HEK293T (cell line): ENCODE measurements at regions not wholly inside any gene's neighbourhood (a gene's known extent, or its start where the extent isn't known, plus 50 kb on each side); places are given as distances from the start of the nearest gene placed in this dataset.

Source experiments
- CTCF ChIA-PET: fragments of 350-600 bp; formaldehyde crosslinking; extraction: SDS; loops from one replicate; lab custom pipeline; 2021; ENCODE audit warnings: antibody characterized with exemption, inconsistent platforms; lab: Yijun Ruan, JAX
- POLR2A ChIA-PET: fragments of 350-600 bp; formaldehyde crosslinking; extraction: SDS; loops from one replicate; lab custom pipeline; 2020; ENCODE audit warnings: antibody characterized with exemption, inconsistent platforms; lab: Yijun Ruan, JAX
- DNase-seq: peaks from one replicate; pipeline ENCODE4 v3.0.0; 2012; ENCODE audit warnings: mixed read lengths; ENCODE audit errors: extremely low spot score
- ARNT ChIP-seq: fragments of 450-650 bp; IDR thresholded peaks from 2 replicates; pipeline ENCODE4 v1.6.1; 2017; ENCODE audit warnings: mild to moderate bottlenecking
- BHLHE40 ChIP-seq: fragments of 450-650 bp; IDR thresholded peaks from 2 replicates; pipeline ENCODE4 v1.6.1; 2016; ENCODE audit warnings: mild to moderate bottlenecking, moderate library complexity, borderline replicate concordance
- CTBP1 ChIP-seq: fragments of 450-650 bp; IDR thresholded peaks from 2 replicates; pipeline ENCODE4 v1.6.1; 2016; ENCODE audit warnings: borderline replicate concordance
- ELF4 ChIP-seq: fragments of 450-650 bp; IDR thresholded peaks from 2 replicates; pipeline ENCODE4 v1.6.1; 2017; ENCODE audit warnings: antibody characterized with exemption
- FOXA1 ChIP-seq: fragments of 450-650 bp; IDR thresholded peaks from 2 replicates; pipeline ENCODE4 v1.6.1; 2016; ENCODE audit warnings: mild to moderate bottlenecking
- FOXK2 ChIP-seq: fragments of 450-650 bp; IDR thresholded peaks from 2 replicates; pipeline ENCODE4 v1.6.1; 2016; ENCODE audit warnings: mild to moderate bottlenecking
- FOXM1 ChIP-seq: fragments of 450-650 bp; IDR thresholded peaks from 2 replicates; pipeline ENCODE4 v1.6.1; 2017; ENCODE audit warnings: mild to moderate bottlenecking, borderline replicate concordance
- HDGF ChIP-seq: fragments of 450-650 bp; IDR thresholded peaks from 2 replicates; pipeline ENCODE4 v1.6.1; 2017; ENCODE audit warnings: antibody characterized with exemption, borderline replicate concordance
- L3MBTL2 ChIP-seq: fragments of 450-650 bp; conservative IDR thresholded peaks from 2 replicates; pipeline ENCODE4 v1.6.1; 2016; ENCODE audit warnings: mild to moderate bottlenecking
- LEF1 ChIP-seq: fragments of 450-650 bp; IDR thresholded peaks from 2 replicates; pipeline ENCODE4 v1.6.1; 2017; ENCODE audit warnings: mild to moderate bottlenecking, borderline replicate concordance
- NFRKB ChIP-seq: fragments of 450-650 bp; IDR thresholded peaks from 2 replicates; pipeline ENCODE4 v1.6.1; 2016; ENCODE audit warnings: mild to moderate bottlenecking, moderate library complexity
- SP1 ChIP-seq: fragments of 450-650 bp; IDR thresholded peaks from 2 replicates; pipeline ENCODE4 v1.6.1; 2017
- SUZ12 ChIP-seq: fragments of 450-650 bp; IDR thresholded peaks from 2 replicates; pipeline ENCODE4 v1.6.1; 2016; ENCODE audit warnings: mild to moderate bottlenecking
- TARDBP ChIP-seq: fragments of 450-650 bp; IDR thresholded peaks from 2 replicates; pipeline ENCODE4 v1.6.1; 2016
- ZNF384 ChIP-seq: fragments of 450-650 bp; IDR thresholded peaks from 2 replicates; pipeline ENCODE4 v1.6.1; 2016
- TF ChIP-seq, protein P1 (sequence below): fragments of 450-650 bp; IDR thresholded peaks from 2 replicates; pipeline ENCODE4 v1.6.1; 2016

- peak; percentile 64 for DNase-seq
- POLR2A ChIA-PET: interaction anchor here (1.3 to 1.4 kb wide), 2 partner anchors 32 to 36 kb away, joined by 4 read pairs; no protein-coding TSS in a partner anchor
- TF ChIP-seq FOXA1 (no peak), ARNT (no peak), ELF4 (no peak), FOXM1 (no peak), LEF1 (no peak), FOXK2 (no peak), ZNF384 (no peak), SP1 (no peak), SUZ12 (no peak), TARDBP (no peak)
- TF ChIP-seq, protein P1, sequence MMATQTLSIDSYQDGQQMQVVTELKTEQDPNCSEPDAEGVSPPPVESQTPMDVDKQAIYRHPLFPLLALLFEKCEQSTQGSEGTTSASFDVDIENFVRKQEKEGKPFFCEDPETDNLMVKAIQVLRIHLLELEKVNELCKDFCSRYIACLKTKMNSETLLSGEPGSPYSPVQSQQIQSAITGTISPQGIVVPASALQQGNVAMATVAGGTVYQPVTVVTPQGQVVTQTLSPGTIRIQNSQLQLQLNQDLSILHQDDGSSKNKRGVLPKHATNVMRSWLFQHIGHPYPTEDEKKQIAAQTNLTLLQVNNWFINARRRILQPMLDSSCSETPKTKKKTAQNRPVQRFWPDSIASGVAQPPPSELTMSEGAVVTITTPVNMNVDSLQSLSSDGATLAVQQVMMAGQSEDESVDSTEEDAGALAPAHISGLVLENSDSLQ: no peak
- CTCF ChIA-PET: interaction anchor here (0.6 to 2.4 kb wide), 22 partner anchors 11 to 384 kb away, joined by 3 to 11 read pairs (median 4); no protein-coding TSS in a partner anchor
Measured at GRCh38 chr18:26621161-26622026, 73.0 kb upstream of the KCTD1 start.

GRCh38 chr18:26619350-26619749 lies 71.0 kb upstream of the KCTD1 start:
- ChIA-PET POLR2A (no interaction called here), CTCF (interaction anchor here (1.3 to 2.4 kb wide), 2 partner anchors 30 to 214 kb away, joined by 5 to 9 read pairs; no protein-coding TSS in a partner anchor)
- TF ChIP-seq FOXM1 (no peak), L3MBTL2 (0 out of 2 replicates have a peak, but pooled peaks have one; percentile 12)
- DNase-seq: no peak

DNA sequence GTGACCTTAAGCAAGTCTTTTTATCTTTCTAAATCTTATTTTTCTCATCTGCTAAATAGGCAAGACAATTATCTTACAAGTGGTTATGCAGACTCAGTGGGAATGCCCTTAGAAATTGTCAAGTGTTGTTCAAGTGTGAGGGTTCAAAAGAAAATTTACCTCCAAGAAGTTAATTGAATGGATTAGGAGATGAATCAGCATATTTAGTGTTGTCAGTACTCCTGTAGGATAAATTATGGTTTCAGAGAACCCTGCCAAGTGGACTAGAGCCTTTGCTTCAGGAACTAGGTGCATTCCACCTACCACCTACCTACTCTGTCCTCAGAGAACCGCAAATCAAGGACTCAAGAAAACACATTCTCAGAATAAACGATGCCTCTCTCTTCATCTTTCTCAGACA lies 69.8 kb upstream of the KCTD1 start:
- no peak for TF ChIP-seq FOXA1
- no peak for TF ChIP-seq SP1
- TF ChIP-seq TARDBP: no peak
- no peak for TF ChIP-seq HDGF
- TF ChIP-seq FOXM1: no peak
- no peak for TF ChIP-seq L3MBTL2
- TF ChIP-seq, protein P1: no peak
- TF ChIP-seq SUZ12: no peak
- TF ChIP-seq ZNF384: no peak
- no peak for TF ChIP-seq LEF1
- no peak for TF ChIP-seq NFRKB
- TF ChIP-seq FOXK2: no peak
- TF ChIP-seq BHLHE40: no peak
- DNase-seq: no peak
- ChIA-PET CTCF (no interaction called here), POLR2A (interaction anchor here (1.0 kb wide), 1 partner anchor 69 kb away, joined by 5 read pairs; no protein-coding TSS in a partner anchor)

- DNase-seq: no peak
- CTCF ChIA-PET: interaction anchor here (0.6 to 1.0 kb wide), 2 partner anchors 234 to 315 kb away, joined by 3 to 4 read pairs; no protein-coding TSS in a partner anchor
- TF ChIP-seq BHLHE40 (no peak), ZNF384 (no peak), SP1 (no peak), NFRKB (no peak), L3MBTL2 (no peak), FOXA1 (no peak), ARNT (no peak), HDGF (no peak), TARDBP (no peak), FOXM1 (no peak), FOXK2 (no peak), CTBP1 (no peak), LEF1 (no peak), SUZ12 (no peak)
- POLR2A ChIA-PET: interaction anchor here (1.0 to 1.1 kb wide), 2 partner anchors 68 to 69 kb away, joined by 5 read pairs; partner anchors contain the start of gene KCTD1
Measured at GRCh38 chr18:26617151-26617554, 68.8 kb upstream of the KCTD1 start.

GRCh38 chr18:26614374-26614773 lies 66.0 kb upstream of the KCTD1 start:
- TF ChIP-seq CTBP1 (no peak), HDGF (no peak), SUZ12 (no peak), L3MBTL2 (no peak), FOXA1 (no peak), NFRKB (no peak), FOXM1 (no peak), BHLHE40 (no peak), SP1 (no peak), LEF1 (no peak), ELF4 (no peak), FOXK2 (no peak), ARNT (no peak), ZNF384 (no peak), TARDBP (no peak)
- TF ChIP-seq, protein P1: no peak
- ChIA-PET CTCF (no interaction called here), POLR2A (no interaction called here)
- DNase-seq: no peak
